Lung (tissue), 11 donors: ENCODE measurements at regions not wholly inside any gene's neighbourhood (a gene's known extent, or its start where the extent isn't known, plus 50 kb on each side); places are given as distances from the start of the nearest gene placed in this dataset.

Experiments
- ATAC-seq: fragments of 200-7000 bp; cut with Tn5 transposase; one replicate; pipeline ENCODE4 v1.9.1; 2020; ENCODE audit warnings: moderate number of reproducible peaks; ENCODE audit not compliant: insufficient read depth, low FRiP score
- DNase-seq, 3 donors: peaks; one replicate each; pipeline ENCODE4 v3.0.0-alpha.2; 2013 to 2017
- H3K27ac ChIP-seq, 2 donors: one replicate each; pipeline ENCODE4 v1.5.1; 2013; ENCODE audit warnings: mild to moderate bottlenecking in 2 of 2, moderate library complexity in 2 of 2, control low read depth in 1 of 2, inconsistent platforms in 1 of 2, low read depth in 1 of 2, low read length in 1 of 2
- H3K27me3 ChIP-seq, 3 donors: one replicate each; pipeline ENCODE4 v1.5.1; 2013; ENCODE audit warnings: low read length in 2 of 3; ENCODE audit not compliant: control insufficient read depth in 3 of 3, insufficient read depth in 3 of 3
- H3K36me3 ChIP-seq, 4 donors: one replicate each; pipeline ENCODE4 v1.5.1; 2013; ENCODE audit warnings: low read length in 4 of 4, mild to moderate bottlenecking in 1 of 4, moderate library complexity in 1 of 4; ENCODE audit not compliant: control insufficient read depth in 4 of 4, insufficient read depth in 4 of 4
- H3K4me1 ChIP-seq, 5 donors: one replicate each; pipeline ENCODE4 v1.5.1; 2013; ENCODE audit warnings: low read length in 5 of 5, mild to moderate bottlenecking in 2 of 5, moderate library complexity in 1 of 5; ENCODE audit not compliant: control insufficient read depth in 5 of 5, insufficient read depth in 5 of 5
- H3K4me3 ChIP-seq: one replicate; pipeline ENCODE4 v1.5.1; 2013; ENCODE audit warnings: mild to moderate bottlenecking, control low read depth, moderate library complexity
- H3K9ac ChIP-seq, 2 donors: one replicate each; pipeline ENCODE4 v1.5.1; 2013; ENCODE audit warnings: low read length in 2 of 2, control low read depth in 1 of 2; ENCODE audit not compliant: insufficient read depth in 1 of 2
- H3K9me3 ChIP-seq, 4 donors: one replicate each; pipeline ENCODE4 v1.5.1; 2013; ENCODE audit warnings: low read length in 3 of 4, mild to moderate bottlenecking in 1 of 4, moderate library complexity in 1 of 4; ENCODE audit not compliant: control insufficient read depth in 4 of 4, insufficient read depth in 3 of 4
- CTCF ChIP-seq: IDR thresholded peaks from 2 replicates; pipeline ENCODE4 v1.5.1; 2012; ENCODE audit warnings: mild to moderate bottlenecking; ENCODE audit errors: control extremely low read depth, extremely low read depth
- WGBS, 2 donors: extraction: QIAGEN DNeasy Blood & Tissue Kit; methylation state at CpG; one replicate each; pipeline ENCODE4 v1.1.7; 2013; 5-methylcytosine and 5-hydroxymethylcytosine counted together
- donor health status: control.
- donor health status: control.
- donor health status: Bipolar disorder and iron deficiency.
- donor health status: healthy.
- donor health status: DM: yes; HTN: yes; CAD: no.

GRCh38 chr2:7674606-7675005 is 757.4 kb downstream of the RNF144A start:
- Histone ChIP-seq H3K27ac (no peak overlapping the region), H3K9me3 (peaks cover 0 to 4% (median 0%) of the 10 kb centered on the region in 4 donors), H3K27me3 (no peaks in the 10 kb centered on the region), H3K36me3 (no peaks in the 10 kb centered on the region), H3K4me3 (no peak overlapping the region), H3K9ac (no peak overlapping the region), H3K4me1 (peaks cover 0 to 13% (median 0%) of the 10 kb centered on the region in 5 donors)
- no peak for DNase-seq
- no peak for TF ChIP-seq CTCF
- ATAC-seq, result no peak
- 82 to 88% methylated on average over 2 of the region's 2 CpGs for WGBS, 2 donors

- no peaks in the 10 kb centered on the region for H3K36me3 ChIP-seq
- peaks cover 0 to 1% (median 0%) of the 10 kb centered on the region in 5 donors for H3K4me1 ChIP-seq
- H3K9me3 ChIP-seq, result peaks cover 0 to 4% (median 0%) of the 10 kb centered on the region in 4 donors
- H3K9ac ChIP-seq, result no peak overlapping the region
- H3K4me3 ChIP-seq, result no peak overlapping the region
- no peak for TF ChIP-seq CTCF
- no peak overlapping the region for H3K27ac ChIP-seq
- WGBS, 2 donors, result 81 to 87% methylated on average over 3 of the region's 3 CpGs
- no peak for ATAC-seq
- no peak for DNase-seq
- H3K27me3 ChIP-seq, result no peaks in the 10 kb centered on the region
These were observed 759.5 kb downstream of the RNF144A start for GRCh38 chr2:7676714-7677113.

- no peak overlapping the region for H3K4me3 ChIP-seq
- H3K27ac ChIP-seq, result no peak overlapping the region
- WGBS, 2 donors, result 83 to 85% methylated on average over 3 of the region's 3 CpGs
- H3K36me3 ChIP-seq, result no peaks in the 10 kb centered on the region
- no peak overlapping the region for H3K9ac ChIP-seq
- DNase-seq (peak in 2 of 3 donors; percentile 11 to 14), ATAC-seq (no peak)
- no peak for TF ChIP-seq CTCF
- H3K9me3 ChIP-seq, result no peaks in the 10 kb centered on the region
- H3K4me1 ChIP-seq, result peaks cover 0 to 7% (median 0%) of the 10 kb centered on the region in 5 donors
- H3K27me3 ChIP-seq, result no peaks in the 10 kb centered on the region
These were observed 764.8 kb downstream of the RNF144A start for GRCh38 chr2:7681881-7682461.

- Histone ChIP-seq H3K36me3 (no peaks in the 10 kb centered on the region), H3K9me3 (no peaks in the 10 kb centered on the region), H3K4me3 (no peak overlapping the region), H3K4me1 (peaks cover 0 to 7% (median 0%) of the 10 kb centered on the region in 5 donors), H3K27me3 (no peaks in the 10 kb centered on the region), H3K9ac (no peak overlapping the region), H3K27ac (no peak overlapping the region)
- WGBS, 2 donors, result 80 to 86% methylated on average over 8 of the region's 8 CpGs
- TF ChIP-seq CTCF, result no peak
- ATAC-seq (no peak), DNase-seq (peak in 1 of 3 donors; percentile 16)
These were observed 766.0 kb downstream of the RNF144A start for GRCh38 chr2:7683196-7683595.
